H1 (cell line): ENCODE measurements at regions not wholly inside any gene's neighbourhood (a gene's known extent, or its start where the extent isn't known, plus 50 kb on each side); places are given as distances from the start of the nearest gene placed in this dataset.

Source experiments
- CTCF ChIA-PET: fragments of 300-600 bp; sonication (Branson Sonifier 250); formaldehyde crosslinking; loops from one replicate; lab custom pipeline; 2021; ENCODE audit not compliant: partially characterized antibody; lab: Charles Lee
- POLR2A ChIA-PET: fragments of 300-600 bp; sonication (Branson Sonifier 250); formaldehyde crosslinking; loops from one replicate; lab custom pipeline; 2021; ENCODE audit warnings: inconsistent platforms; ENCODE audit not compliant: partially characterized antibody; lab: Charles Lee
- DNase-seq, 2 experiments: peaks; one replicate each; pipeline versions ENCODE4 v3.0.0 to v3.0.0-alpha.2; 2010 to 2022; ENCODE audit warnings: low spot score in 2 of 2, low read depth in 1 of 2, mixed read lengths in 1 of 2
- FAIRE-seq: peaks from 2 replicates; lab custom pipeline; 2011; peaks lifted over from hg19 to GRCh38; lab: Jason Lieb, UNC
- H2AFZ ChIP-seq: 2 replicates; pipeline ENCODE4 v1.8.1; 2012; ENCODE audit warnings: low read length, inconsistent platforms
- H2AK5ac ChIP-seq: 2 replicates; pipeline ENCODE4 v1.6.1; 2013; ENCODE audit warnings: low read depth, low read length
- H2BK120ac ChIP-seq: replicated peaks from 2 replicates; pipeline ENCODE3; 2013; ENCODE audit warnings: low read depth, low read length, inconsistent platforms
- H2BK12ac ChIP-seq: 2 replicates; pipeline ENCODE4 v1.6.1; 2013; ENCODE audit warnings: low read depth, low read length
- H2BK15ac ChIP-seq: 2 replicates; pipeline ENCODE4 v1.6.1; 2013; ENCODE audit warnings: low read length
- H2BK20ac ChIP-seq: 2 replicates; pipeline ENCODE4 v1.6.1; 2013; ENCODE audit warnings: low read length
- H2BK5ac ChIP-seq: 2 replicates; pipeline ENCODE4 v1.6.1; 2013; ENCODE audit warnings: low read depth, low read length
- H3K14ac ChIP-seq: 2 replicates; pipeline ENCODE4 v1.6.1; 2013; ENCODE audit warnings: inconsistent platforms; ENCODE audit not compliant: insufficient read length
- H3K18ac ChIP-seq: 2 replicates; pipeline ENCODE4 v1.6.1; 2013; ENCODE audit warnings: low read length; ENCODE audit errors: extremely low read depth
- H3K23ac ChIP-seq: 2 replicates; pipeline ENCODE4 v1.6.1; 2013; ENCODE audit warnings: inconsistent platforms; ENCODE audit not compliant: insufficient read length
- H3K23me2 ChIP-seq: 2 replicates; pipeline ENCODE4 v1.6.1; 2013; ENCODE audit warnings: low read depth, low read length
- H3K27ac ChIP-seq: 2 replicates; pipeline ENCODE4 v1.6.1; 2011; ENCODE audit warnings: low read depth, low read length, inconsistent platforms
- H3K27me3 ChIP-seq, 4 experiments: replicated peaks in 1 of 4; 1 replicate in 1 of 4; 2 replicates in 3 of 4; pipeline versions ENCODE4 v1.6.1 to v1.8.1; 2011 to 2013; ENCODE audit warnings: low read length in 3 of 4, mild to moderate bottlenecking in 3 of 4, inconsistent platforms in 2 of 4, mixed read lengths in 2 of 4, moderate library complexity in 1 of 4; ENCODE audit not compliant: control insufficient read depth in 3 of 4, insufficient read depth in 3 of 4; ENCODE audit errors: extremely low read depth in 1 of 4
- H3K36me3 ChIP-seq, 4 experiments: 2 replicates each; pipeline versions ENCODE4 v1.6.1 to v1.8.1; 2011 to 2013; ENCODE audit warnings: mild to moderate bottlenecking in 4 of 4, low read length in 3 of 4, moderate library complexity in 2 of 4, control low read depth in 1 of 4, inconsistent platforms in 1 of 4; ENCODE audit not compliant: insufficient read depth in 4 of 4, control insufficient read depth in 2 of 4
- H3K4ac ChIP-seq: replicated peaks from 2 replicates; pipeline ENCODE3; 2013; ENCODE audit warnings: low read length, low read depth, mixed read lengths, inconsistent platforms; ENCODE audit not compliant: insufficient read length
- H3K4me1 ChIP-seq, 4 experiments: replicated peaks in 1 of 4; 1 replicate in 1 of 4; 2 replicates in 3 of 4; pipeline versions ENCODE4 v1.6.1 to v1.8.1; 2011 to 2013; ENCODE audit warnings: low read length in 3 of 4, inconsistent platforms in 2 of 4, mixed read lengths in 1 of 4; ENCODE audit not compliant: insufficient read depth in 4 of 4, control insufficient read depth in 3 of 4
- H3K4me2 ChIP-seq, 2 experiments: 2 replicates each; pipeline versions ENCODE4 v1.6.1 to v1.8.1; 2011 to 2013; ENCODE audit warnings: low read depth in 2 of 2, low read length in 2 of 2, control low read depth in 1 of 2, inconsistent platforms in 1 of 2, mild to moderate bottlenecking in 1 of 2; ENCODE audit not compliant: insufficient read depth in 1 of 2
- H3K4me3 ChIP-seq, 4 experiments: fragments of 200-600, 300-600 bp in 1 of 4; sonication (generic), shearing (Covaris generic), sonication (Bioruptor Twin) in 1 of 4; 2 replicates each; pipeline versions ENCODE4 v1.5.1 to v1.8.1; 2011 to 2016; ENCODE audit warnings: low read length in 4 of 4, low read depth in 3 of 4, control low read depth in 2 of 4, inconsistent platforms in 2 of 4, mild to moderate bottlenecking in 2 of 4, mixed read lengths in 1 of 4, moderate library complexity in 1 of 4; ENCODE audit not compliant: insufficient read depth in 2 of 4; ENCODE audit errors: extremely low read depth in 1 of 4
- H3K56ac ChIP-seq: replicated peaks from 2 replicates; pipeline ENCODE3; 2013; ENCODE audit warnings: low read depth, mild to moderate bottlenecking, mixed read lengths, low read length, inconsistent platforms; ENCODE audit not compliant: insufficient read length
- H3K79me1 ChIP-seq: 2 replicates; pipeline ENCODE4 v1.6.1; 2013; ENCODE audit warnings: low read depth, low read length, control low read depth
- H3K79me2 ChIP-seq, 2 experiments: 2 replicates each; pipeline versions ENCODE4 v1.6.1 to v1.8.1; 2012 to 2013; ENCODE audit warnings: low read length in 2 of 2, mild to moderate bottlenecking in 2 of 2, inconsistent platforms in 1 of 2; ENCODE audit not compliant: insufficient read depth in 2 of 2, control insufficient read depth in 1 of 2
- H3K9ac ChIP-seq, 4 experiments: replicated peaks in 1 of 4; 1 replicate in 1 of 4; 2 replicates in 3 of 4; pipeline versions ENCODE4 v1.6.1 to v1.8.1; 2011 to 2013; ENCODE audit warnings: low read depth in 3 of 4, low read length in 3 of 4, control low read depth in 2 of 4, mild to moderate bottlenecking in 2 of 4, moderate library complexity in 2 of 4, inconsistent platforms in 1 of 4; ENCODE audit errors: extremely low read depth in 1 of 4
- H3K9me3 ChIP-seq, 2 experiments: 2 replicates each; pipeline versions ENCODE4 v1.6.1 to v1.8.1; 2012 to 2013; ENCODE audit warnings: mild to moderate bottlenecking in 2 of 2, moderate library complexity in 2 of 2, control low read depth in 1 of 2, inconsistent platforms in 1 of 2, low read depth in 1 of 2, low read length in 1 of 2, mixed read lengths in 1 of 2; ENCODE audit not compliant: insufficient read depth in 2 of 2
- H4K20me1 ChIP-seq, 2 experiments: replicated peaks in 1 of 2; 2 replicates each; pipeline versions ENCODE3 to v1.8.1; 2011 to 2013; ENCODE audit warnings: inconsistent platforms in 2 of 2, low read length in 2 of 2, mild to moderate bottlenecking in 1 of 2; ENCODE audit not compliant: insufficient read depth in 2 of 2, control insufficient read depth in 1 of 2
- H4K5ac ChIP-seq: 2 replicates; pipeline ENCODE4 v1.6.1; 2013; ENCODE audit warnings: low read length, low read depth, mixed read lengths, inconsistent platforms; ENCODE audit not compliant: insufficient read length
- H4K8ac ChIP-seq: 2 replicates; pipeline ENCODE4 v1.8.0; 2013; ENCODE audit warnings: mild to moderate bottlenecking, moderate library complexity, low read length, inconsistent platforms; ENCODE audit not compliant: insufficient read depth; ENCODE audit errors: extremely low read depth
- H4K91ac ChIP-seq: replicated peaks from 2 replicates; pipeline ENCODE3; 2013; ENCODE audit warnings: low read length, mixed read lengths, inconsistent platforms; ENCODE audit not compliant: insufficient read length
- WGBS, 2 experiments: shearing (Covaris generic) in 1 of 2; methylation state at CpG; one replicate each; pipeline versions ENCODE4 v1.1.6 to v1.1.7; 2013 to 2015; ENCODE audit warnings: low lambda C conversion rate in 2 of 2, mixed read lengths in 2 of 2, inconsistent platforms in 1 of 2, low coverage in 1 of 2, missing lambda C conversion rate in 1 of 2; ENCODE audit not compliant: insufficient replicate concordance in 2 of 2, insufficient coverage in 1 of 2, insufficient read length in 1 of 2; ENCODE audit errors: extremely low coverage in 1 of 2, missing lambda C conversion rate in 1 of 2; 5-methylcytosine and 5-hydroxymethylcytosine counted together
- TF ChIP-seq, protein P1 (sequence below): fragments of 300-600 bp; sonication (generic); IDR thresholded peaks from 2 replicates; pipeline ENCODE4 v1.7.1; 2012; ENCODE audit warnings: low read length, moderate library complexity, mild to moderate bottlenecking, inconsistent platforms; ENCODE audit not compliant: insufficient replicate concordance

DNA sequence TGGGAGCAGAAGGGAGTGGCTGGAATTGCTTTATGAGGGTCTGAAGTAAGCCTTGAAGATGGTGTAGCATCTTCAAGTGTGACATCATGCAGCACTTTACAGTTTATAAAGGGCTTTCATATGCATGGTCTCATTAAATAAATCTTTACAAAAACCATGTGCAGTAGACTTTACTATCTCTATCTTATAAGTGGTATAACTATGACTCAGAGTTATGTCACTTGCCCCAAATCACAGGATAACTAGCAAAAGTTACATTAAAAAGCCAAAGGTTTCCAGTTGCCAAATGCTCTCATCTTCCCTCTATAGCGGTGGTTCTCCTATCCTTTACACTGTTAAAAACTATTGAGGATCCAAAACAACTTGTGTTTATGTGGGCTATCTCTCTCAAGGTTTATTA, 687.7 kb upstream of the MARCKS start:
- Histone ChIP-seq H3K23me2 (no peaks in the 10 kb centered on the region), H3K23ac (no peak overlapping the region), H3K4me2 (no peak overlapping the region), H3K79me2 (no peaks in the 10 kb centered on the region), H2BK5ac (no peak overlapping the region), H2BK12ac (no peak overlapping the region), H3K4ac (no peak overlapping the region), H2AK5ac (no peak overlapping the region), H3K4me1 (no peaks in the 10 kb centered on the region), H3K79me1 (no peaks in the 10 kb centered on the region), H2BK15ac (no peak overlapping the region), H3K36me3 (no peaks in the 10 kb centered on the region), H3K14ac (no peak overlapping the region), H2AFZ (no peak overlapping the region), H3K18ac (no peak overlapping the region), H2BK120ac (no peak overlapping the region), H3K56ac (no peak overlapping the region), H4K5ac (no peak overlapping the region), H3K27ac (no peak overlapping the region), H3K9ac (no peak overlapping the region), H4K91ac (no peak overlapping the region), H3K4me3 (no peak overlapping the region), H4K20me1 (no peaks in the 10 kb centered on the region), H4K8ac (no peak overlapping the region), H3K9me3 (no peaks in the 10 kb centered on the region), H2BK20ac (no peak overlapping the region), H3K27me3 (no peaks in the 10 kb centered on the region)
- 87% methylated on average over 1 of the region's 1 CpG; no CpG with 5 or more reads in 1 of the 2 experiments for WGBS, 2 experiments
- ChIA-PET CTCF (interaction anchor here (1.5 kb wide), 1 partner anchor 137 kb away, joined by 3 read pairs; no protein-coding TSS in a partner anchor), POLR2A (no interaction called here)
- DNase-seq (no peak), FAIRE-seq (no peak)
- TF ChIP-seq, protein P1, sequence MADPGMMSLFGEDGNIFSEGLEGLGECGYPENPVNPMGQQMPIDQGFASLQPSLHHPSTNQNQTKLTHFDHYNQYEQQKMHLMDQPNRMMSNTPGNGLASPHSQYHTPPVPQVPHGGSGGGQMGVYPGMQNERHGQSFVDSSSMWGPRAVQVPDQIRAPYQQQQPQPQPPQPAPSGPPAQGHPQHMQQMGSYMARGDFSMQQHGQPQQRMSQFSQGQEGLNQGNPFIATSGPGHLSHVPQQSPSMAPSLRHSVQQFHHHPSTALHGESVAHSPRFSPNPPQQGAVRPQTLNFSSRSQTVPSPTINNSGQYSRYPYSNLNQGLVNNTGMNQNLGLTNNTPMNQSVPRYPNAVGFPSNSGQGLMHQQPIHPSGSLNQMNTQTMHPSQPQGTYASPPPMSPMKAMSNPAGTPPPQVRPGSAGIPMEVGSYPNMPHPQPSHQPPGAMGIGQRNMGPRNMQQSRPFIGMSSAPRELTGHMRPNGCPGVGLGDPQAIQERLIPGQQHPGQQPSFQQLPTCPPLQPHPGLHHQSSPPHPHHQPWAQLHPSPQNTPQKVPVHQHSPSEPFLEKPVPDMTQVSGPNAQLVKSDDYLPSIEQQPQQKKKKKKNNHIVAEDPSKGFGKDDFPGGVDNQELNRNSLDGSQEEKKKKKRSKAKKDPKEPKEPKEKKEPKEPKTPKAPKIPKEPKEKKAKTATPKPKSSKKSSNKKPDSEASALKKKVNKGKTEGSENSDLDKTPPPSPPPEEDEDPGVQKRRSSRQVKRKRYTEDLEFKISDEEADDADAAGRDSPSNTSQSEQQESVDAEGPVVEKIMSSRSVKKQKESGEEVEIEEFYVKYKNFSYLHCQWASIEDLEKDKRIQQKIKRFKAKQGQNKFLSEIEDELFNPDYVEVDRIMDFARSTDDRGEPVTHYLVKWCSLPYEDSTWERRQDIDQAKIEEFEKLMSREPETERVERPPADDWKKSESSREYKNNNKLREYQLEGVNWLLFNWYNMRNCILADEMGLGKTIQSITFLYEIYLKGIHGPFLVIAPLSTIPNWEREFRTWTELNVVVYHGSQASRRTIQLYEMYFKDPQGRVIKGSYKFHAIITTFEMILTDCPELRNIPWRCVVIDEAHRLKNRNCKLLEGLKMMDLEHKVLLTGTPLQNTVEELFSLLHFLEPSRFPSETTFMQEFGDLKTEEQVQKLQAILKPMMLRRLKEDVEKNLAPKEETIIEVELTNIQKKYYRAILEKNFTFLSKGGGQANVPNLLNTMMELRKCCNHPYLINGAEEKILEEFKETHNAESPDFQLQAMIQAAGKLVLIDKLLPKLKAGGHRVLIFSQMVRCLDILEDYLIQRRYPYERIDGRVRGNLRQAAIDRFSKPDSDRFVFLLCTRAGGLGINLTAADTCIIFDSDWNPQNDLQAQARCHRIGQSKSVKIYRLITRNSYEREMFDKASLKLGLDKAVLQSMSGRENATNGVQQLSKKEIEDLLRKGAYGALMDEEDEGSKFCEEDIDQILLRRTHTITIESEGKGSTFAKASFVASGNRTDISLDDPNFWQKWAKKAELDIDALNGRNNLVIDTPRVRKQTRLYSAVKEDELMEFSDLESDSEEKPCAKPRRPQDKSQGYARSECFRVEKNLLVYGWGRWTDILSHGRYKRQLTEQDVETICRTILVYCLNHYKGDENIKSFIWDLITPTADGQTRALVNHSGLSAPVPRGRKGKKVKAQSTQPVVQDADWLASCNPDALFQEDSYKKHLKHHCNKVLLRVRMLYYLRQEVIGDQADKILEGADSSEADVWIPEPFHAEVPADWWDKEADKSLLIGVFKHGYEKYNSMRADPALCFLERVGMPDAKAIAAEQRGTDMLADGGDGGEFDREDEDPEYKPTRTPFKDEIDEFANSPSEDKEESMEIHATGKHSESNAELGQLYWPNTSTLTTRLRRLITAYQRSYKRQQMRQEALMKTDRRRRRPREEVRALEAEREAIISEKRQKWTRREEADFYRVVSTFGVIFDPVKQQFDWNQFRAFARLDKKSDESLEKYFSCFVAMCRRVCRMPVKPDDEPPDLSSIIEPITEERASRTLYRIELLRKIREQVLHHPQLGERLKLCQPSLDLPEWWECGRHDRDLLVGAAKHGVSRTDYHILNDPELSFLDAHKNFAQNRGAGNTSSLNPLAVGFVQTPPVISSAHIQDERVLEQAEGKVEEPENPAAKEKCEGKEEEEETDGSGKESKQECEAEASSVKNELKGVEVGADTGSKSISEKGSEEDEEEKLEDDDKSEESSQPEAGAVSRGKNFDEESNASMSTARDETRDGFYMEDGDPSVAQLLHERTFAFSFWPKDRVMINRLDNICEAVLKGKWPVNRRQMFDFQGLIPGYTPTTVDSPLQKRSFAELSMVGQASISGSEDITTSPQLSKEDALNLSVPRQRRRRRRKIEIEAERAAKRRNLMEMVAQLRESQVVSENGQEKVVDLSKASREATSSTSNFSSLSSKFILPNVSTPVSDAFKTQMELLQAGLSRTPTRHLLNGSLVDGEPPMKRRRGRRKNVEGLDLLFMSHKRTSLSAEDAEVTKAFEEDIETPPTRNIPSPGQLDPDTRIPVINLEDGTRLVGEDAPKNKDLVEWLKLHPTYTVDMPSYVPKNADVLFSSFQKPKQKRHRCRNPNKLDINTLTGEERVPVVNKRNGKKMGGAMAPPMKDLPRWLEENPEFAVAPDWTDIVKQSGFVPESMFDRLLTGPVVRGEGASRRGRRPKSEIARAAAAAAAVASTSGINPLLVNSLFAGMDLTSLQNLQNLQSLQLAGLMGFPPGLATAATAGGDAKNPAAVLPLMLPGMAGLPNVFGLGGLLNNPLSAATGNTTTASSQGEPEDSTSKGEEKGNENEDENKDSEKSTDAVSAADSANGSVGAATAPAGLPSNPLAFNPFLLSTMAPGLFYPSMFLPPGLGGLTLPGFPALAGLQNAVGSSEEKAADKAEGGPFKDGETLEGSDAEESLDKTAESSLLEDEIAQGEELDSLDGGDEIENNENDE = no peak
